Transverse colon (tissue), 4 donors: ENCODE measurements at regions not wholly inside any gene's neighbourhood (a gene's known extent, or its start where the extent isn't known, plus 50 kb on each side); places are given as distances from the start of the nearest gene placed in this dataset.

Source experiments
- DNase-seq: peaks from one replicate; pipeline ENCODE4 v3.0.0-alpha.2; 2019
- H3K27ac ChIP-seq, 4 donors: fragments of 200-600 bp; sonication (generic); 2 replicates each; pipeline ENCODE4 v1.5.1; 2016 to 2018; ENCODE audit warnings: inconsistent platforms in 4 of 4
- H3K27me3 ChIP-seq: fragments of 200-600 bp; sonication (generic); 2 replicates; pipeline ENCODE4 v1.5.1; 2017; ENCODE audit warnings: inconsistent platforms
- H3K36me3 ChIP-seq, 4 donors: fragments of 200-600 bp; sonication (generic); 2 replicates each; pipeline ENCODE4 v1.5.1; 2017 to 2019; ENCODE audit warnings: inconsistent platforms in 4 of 4
- H3K4me1 ChIP-seq, 4 donors: fragments of 200-600 bp; sonication (generic); 2 replicates each; pipeline ENCODE4 v1.5.1; 2017 to 2020; ENCODE audit warnings: inconsistent platforms in 4 of 4
- H3K4me3 ChIP-seq, 4 donors: fragments of 200-600 bp; sonication (generic); 1 replicate in 1 of 4; 2 replicates in 3 of 4; pipeline versions ENCODE4 v1.5.1 to v1.6.1; 2017 to 2019; ENCODE audit warnings: inconsistent platforms in 4 of 4
- H3K9me3 ChIP-seq, 2 donors: fragments of 200-600 bp; sonication (generic); 2 replicates each; pipeline ENCODE4 v1.5.1; 2017 to 2019; ENCODE audit warnings: inconsistent platforms in 2 of 2
- CTCF ChIP-seq, 5 experiments: fragments of 200-600 bp in 3 of 5; fragments of 450-650 bp in 2 of 5; sonication (generic) in 3 of 5; IDR thresholded peaks; 1 replicate in 2 of 5; 2 replicates in 3 of 5; pipeline ENCODE4 v1.5.1; 2016 to 2017; ENCODE audit warnings: antibody characterized with exemption in 5 of 5, inconsistent platforms in 3 of 5, mild to moderate bottlenecking in 2 of 5, moderate library complexity in 1 of 5
- EP300 ChIP-seq: sonication (generic); formaldehyde crosslinking; IDR thresholded peaks from one replicate; pipeline ENCODE4 v1.6.1; 2017; ENCODE audit warnings: antibody characterized with exemption, low read depth
- POLR2A ChIP-seq: fragments of 450-650 bp; IDR thresholded peaks from one replicate; pipeline ENCODE4 v1.6.1; 2016; ENCODE audit warnings: antibody characterized with exemption, mild to moderate bottlenecking, moderate library complexity
- POLR2AphosphoS5 ChIP-seq, 3 donors: sonication (generic); formaldehyde crosslinking; IDR thresholded peaks; one replicate each; pipeline ENCODE4 v1.6.1; 2016; ENCODE audit warnings: antibody characterized with exemption in 3 of 3
- WGBS, 2 donors: methylation state at CpG; one replicate each; pipeline ENCODE4 v1.1.5; 2018; ENCODE audit warnings: low coverage in 1 of 2; 5-methylcytosine and 5-hydroxymethylcytosine counted together
- in situ Hi-C, 4 donors: fragments of 200-750 bp; cut with MboI; loops; one replicate each; pipeline versions ENCODE4 v1.15.0 to v1.15.1; 2017; ENCODE audit warnings: low sequenced_read_pairs in 3 of 4, low pct_ligation_motif_present in 1 of 4, low pct_unique_long_range_greater_than_20kb in 1 of 4
- intact Hi-C: fragments of 100-400 bp; cut with DNase I; formaldehyde crosslinking; loops from one replicate; pipeline ENCODE4 v1.15.1; 2023; ENCODE audit warnings: low total_unique reads

- Histone ChIP-seq H3K4me3 (no peak overlapping the region), H3K9me3 (no peaks in the 10 kb centered on the region), H3K36me3 (no peaks in the 10 kb centered on the region), H3K27ac (no peak overlapping the region), H3K4me1 (no peaks in the 10 kb centered on the region), H3K27me3 (no peaks in the 10 kb centered on the region)
- no peak for TF ChIP-seq POLR2A
- intact Hi-C loops, result no loop called here
- WGBS, 2 donors, result 21 to 44% methylated on average over 1 to 3 of the region's 3 CpGs
- in situ Hi-C loops, result no loop called here
- no peak for DNase-seq
Observed at GRCh38 chr4:14431155-14432134, 570.8 kb upstream of the CPEB2 start.

GRCh38 chr4:14434483-14434882 is 567.8 kb upstream of the CPEB2 start:
- intact Hi-C loops, result no loop called here
- no peak for DNase-seq
- no peak for TF ChIP-seq POLR2A
- no peak for TF ChIP-seq CTCF (IDR thresholded peaks at IDR 0.05)
- TF ChIP-seq POLR2AphosphoS5 (IDR thresholded peaks at IDR 0.05), result no peak
- TF ChIP-seq EP300, result no peak
- H3K27ac ChIP-seq, result no peak overlapping the region
- whole genome bisulfite sequencing, 2 donors, result 33 to 43% methylated on average over 1 to 2 of the region's 2 CpGs
- H3K4me1 ChIP-seq, result no peaks in the 10 kb centered on the region
- H3K36me3 ChIP-seq, result no peaks in the 10 kb centered on the region
- H3K27me3 ChIP-seq, result no peaks in the 10 kb centered on the region
- in situ Hi-C loops, result no loop called here
- no peak overlapping the region for H3K4me3 ChIP-seq
- no peaks in the 10 kb centered on the region for H3K9me3 ChIP-seq

GRCh38 chr4:14434916-14435315 is 567.4 kb upstream of the CPEB2 start:
- in situ Hi-C loops, result no loop called here
- no peak for DNase-seq
- Histone ChIP-seq H3K4me1 (no peaks in the 10 kb centered on the region), H3K4me3 (no peak overlapping the region), H3K27me3 (no peaks in the 10 kb centered on the region), H3K9me3 (no peaks in the 10 kb centered on the region), H3K27ac (no peak overlapping the region), H3K36me3 (no peaks in the 10 kb centered on the region)
- TF ChIP-seq POLR2AphosphoS5 (IDR thresholded peaks at IDR 0.05) (no peak), POLR2A (no peak), CTCF (IDR thresholded peaks at IDR 0.05) (no peak), EP300 (no peak)
- 81% methylated on average over 2 of the region's 3 CpGs for WGBS, 2 donors
- intact Hi-C loops, result no loop called here

- H3K9me3 ChIP-seq, result no peaks in the 10 kb centered on the region
- no peaks in the 10 kb centered on the region for H3K36me3 ChIP-seq
- no peak for DNase-seq
- H3K4me1 ChIP-seq, result no peaks in the 10 kb centered on the region
- intact Hi-C loops (no loop called here), in situ Hi-C loops (no loop called here)
- H3K27ac ChIP-seq, result no peak overlapping the region
- no peak overlapping the region for H3K4me3 ChIP-seq
- no peak for TF ChIP-seq CTCF (IDR thresholded peaks at IDR 0.05)
- TF ChIP-seq POLR2AphosphoS5 (IDR thresholded peaks at IDR 0.05), result no peak
- TF ChIP-seq POLR2A, result no peak
- TF ChIP-seq EP300, result no peak
- no peaks in the 10 kb centered on the region for H3K27me3 ChIP-seq
- 87% methylated on average over 3 of the region's 3 CpGs; no CpG with 5 or more reads in 1 of the 2 donors for WGBS, 2 donors
Observed at GRCh38 chr4:14441561-14441960, 560.7 kb upstream of the CPEB2 start.
